GM19193 (cell line): ENCODE measurements at regions not wholly inside any gene's neighbourhood (a gene's known extent, or its start where the extent isn't known, plus 50 kb on each side); places are given as distances from the start of the nearest gene placed in this dataset.

Experiments
- POLR2A ChIP-seq: IDR thresholded peaks from 4 replicates; pipeline ENCODE4 v1.6.1; 2011; ENCODE audit not compliant: insufficient read depth, insufficient read length; ENCODE audit errors: extremely low read depth

GRCh38 chr1:209434066-209434465 lies 149.4 kb upstream of the CAMK1G start:
- no peak for TF ChIP-seq POLR2A

- no peak for TF ChIP-seq POLR2A
Measured at GRCh38 chr1:209434631-209435217, 148.8 kb upstream of the CAMK1G start.

- no peak for TF ChIP-seq POLR2A
Measured at GRCh38 chr1:209435654-209436566, 147.6 kb upstream of the CAMK1G start.

- no peak for TF ChIP-seq POLR2A
Measured at GRCh38 chr1:209439828-209440227, 143.7 kb upstream of the CAMK1G start.

GRCh38 chr1:209443361-209443931 lies 140.1 kb upstream of the CAMK1G start:
- no peak for TF ChIP-seq POLR2A

- no peak for TF ChIP-seq POLR2A
Measured at GRCh38 chr1:209443975-209444651, 139.4 kb upstream of the CAMK1G start.

GRCh38 chr1:209444961-209445360 lies 138.6 kb upstream of the CAMK1G start:
- no peak for TF ChIP-seq POLR2A

GRCh38 chr1:209445576-209445975 lies 137.9 kb upstream of the CAMK1G start:
- no peak for TF ChIP-seq POLR2A

GRCh38 chr1:209446356-209446755 lies 137.2 kb upstream of the CAMK1G start:
- no peak for TF ChIP-seq POLR2A

GRCh38 chr1:209454340-209454994 lies 129.0 kb upstream of the CAMK1G start:
- no peak for TF ChIP-seq POLR2A

- no peak for TF ChIP-seq POLR2A
Measured at GRCh38 chr1:209455145-209455544, 128.4 kb upstream of the CAMK1G start.

GRCh38 chr1:209455661-209456358 lies 127.7 kb upstream of the CAMK1G start:
- TF ChIP-seq POLR2A = no peak

GRCh38 chr1:209456878-209457277 lies 126.6 kb upstream of the CAMK1G start:
- no peak for TF ChIP-seq POLR2A
